Heart left ventricle (tissue), 13 donors: ENCODE measurements at regions not wholly inside any gene's neighbourhood (a gene's known extent, or its start where the extent isn't known, plus 50 kb on each side); places are given as distances from the start of the nearest gene placed in this dataset.
"Not testable (repeated sequence)": the region's sequence is repeated elsewhere in the genome, so short reads cannot be mapped to it uniquely, and the experiment has no call there.

ENCODE experiments used
- POLR2A ChIP-seq, 2 donors: fragments of 450-650 bp; IDR thresholded peaks; one replicate each; pipeline ENCODE4 v1.6.1; 2017; ENCODE audit warnings: antibody characterized with exemption in 2 of 2, mild to moderate bottlenecking in 2 of 2, moderate library complexity in 2 of 2
- TF ChIP-seq, protein P1 (sequence below), 12 donors: fragments of 200-600 bp; sonication (generic) in 4 of 12; IDR thresholded peaks; one replicate each; pipeline versions ENCODE4 v1.5.0 to v1.8.0; 2018 to 2022; ENCODE audit warnings: antibody characterized with exemption in 12 of 12, mild to moderate bottlenecking in 5 of 12
- donor health status: ischemic (EF 13 %, LVEDD 7.1; RV severe dilation, severe dysfunction).
- donor health status: DM: no; HTN: yes; CAD: no.
- donor health status: DM: no; HTN: no; CAD: no.
- donor health status: ischemic (EF 25% LVEDD 6.9; RV normal size, moderate dysfunction).
- donor health status: ischemic (EF 25% LVEDD 5.7; RV mildly dilated, moderate dysfunction).
- donor health status: ischemic (EF 35%, LVEDD 5.7; RV mildly dilated, moderate dysfunction).
- donor health status: nonischemic (EF 11% LVEDD 7.7; RV severe dilation, severe dysfunction).
- donor health status: DM: yes; HTN: yes; CAD: no.
- donor health status: PGD.
- donor health status: ischemic (EF 29% LVEDD 5.4; RV normal size, mild dysfunction).
- donor health status: nonischemic (EF 23%, LVEDD 6.1; RV moderate dilation, normal function).

DNA sequence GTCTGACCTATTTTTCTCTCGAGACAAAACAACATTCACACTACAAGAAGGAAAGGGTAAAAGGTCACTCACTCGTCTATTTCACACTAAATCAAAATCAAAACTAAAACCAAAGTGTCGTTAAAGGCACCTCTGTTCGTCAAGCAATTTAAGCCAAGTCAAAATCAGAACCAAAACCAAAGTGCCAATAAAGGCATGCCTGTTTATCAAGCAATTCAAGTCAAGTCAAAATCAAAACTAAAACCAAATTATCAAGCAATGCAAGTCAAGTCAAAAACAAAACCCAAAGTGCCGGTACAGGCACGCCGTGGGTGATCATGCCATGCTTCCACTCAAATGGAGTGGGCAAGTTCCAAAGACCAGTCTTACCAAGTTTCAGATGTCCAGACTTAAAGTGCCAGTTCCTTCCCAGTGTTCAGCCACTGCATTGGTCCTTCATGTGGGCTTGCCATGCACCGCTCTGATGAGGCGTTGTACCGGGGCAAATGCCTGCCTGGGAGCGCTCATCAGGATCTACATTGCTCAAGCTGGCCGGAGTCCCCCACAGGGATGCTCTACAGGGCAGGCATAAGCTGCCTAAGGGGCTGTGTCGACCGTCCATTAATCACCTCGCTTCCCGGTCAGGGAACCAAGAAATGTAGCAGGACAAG is 55.1 kb upstream of the RBMX start:
- TF ChIP-seq, protein P1, sequence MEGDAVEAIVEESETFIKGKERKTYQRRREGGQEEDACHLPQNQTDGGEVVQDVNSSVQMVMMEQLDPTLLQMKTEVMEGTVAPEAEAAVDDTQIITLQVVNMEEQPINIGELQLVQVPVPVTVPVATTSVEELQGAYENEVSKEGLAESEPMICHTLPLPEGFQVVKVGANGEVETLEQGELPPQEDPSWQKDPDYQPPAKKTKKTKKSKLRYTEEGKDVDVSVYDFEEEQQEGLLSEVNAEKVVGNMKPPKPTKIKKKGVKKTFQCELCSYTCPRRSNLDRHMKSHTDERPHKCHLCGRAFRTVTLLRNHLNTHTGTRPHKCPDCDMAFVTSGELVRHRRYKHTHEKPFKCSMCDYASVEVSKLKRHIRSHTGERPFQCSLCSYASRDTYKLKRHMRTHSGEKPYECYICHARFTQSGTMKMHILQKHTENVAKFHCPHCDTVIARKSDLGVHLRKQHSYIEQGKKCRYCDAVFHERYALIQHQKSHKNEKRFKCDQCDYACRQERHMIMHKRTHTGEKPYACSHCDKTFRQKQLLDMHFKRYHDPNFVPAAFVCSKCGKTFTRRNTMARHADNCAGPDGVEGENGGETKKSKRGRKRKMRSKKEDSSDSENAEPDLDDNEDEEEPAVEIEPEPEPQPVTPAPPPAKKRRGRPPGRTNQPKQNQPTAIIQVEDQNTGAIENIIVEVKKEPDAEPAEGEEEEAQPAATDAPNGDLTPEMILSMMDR (IDR thresholded peaks at IDR 0.05), result not testable (repeated sequence)
- TF ChIP-seq POLR2A (IDR thresholded peaks at IDR 0.05), result not testable (repeated sequence)
